NCI-H748 treated with DMSO at 0.1 percent for 48 hours (cell line): ENCODE measurements at regions not wholly inside any gene's neighbourhood (a gene's known extent, or its start where the extent isn't known, plus 50 kb on each side); places are given as distances from the start of the nearest gene placed in this dataset.
"Not testable (repeated sequence)": the region's sequence is repeated elsewhere in the genome, so short reads cannot be mapped to it uniquely, and the experiment has no call there.

ENCODE experiments used
- DNase-seq: peaks from one replicate; lab custom pipeline; 2025; lab: John Stamatoyannopoulos, UW

DNA sequence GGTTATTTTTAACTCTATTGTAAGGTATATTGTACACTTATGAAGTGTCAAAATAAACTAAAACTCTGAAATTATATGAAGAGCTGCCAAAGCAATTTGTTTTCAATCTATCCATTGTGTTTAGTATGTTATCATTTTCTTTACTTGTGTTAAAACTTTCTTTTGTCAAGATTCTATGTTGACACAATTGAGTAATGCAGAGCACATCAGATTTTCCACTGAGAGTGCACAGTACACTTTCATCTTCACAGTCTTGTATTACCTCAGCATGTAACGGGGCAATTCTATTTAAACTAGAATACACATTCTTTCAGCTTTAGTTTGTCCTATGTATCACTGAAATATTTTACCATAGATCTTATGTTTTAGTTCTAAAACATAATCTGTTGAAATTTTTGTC is 304.4 kb upstream of the ZC3H15 start:
- no peak for DNase-seq

DNA sequence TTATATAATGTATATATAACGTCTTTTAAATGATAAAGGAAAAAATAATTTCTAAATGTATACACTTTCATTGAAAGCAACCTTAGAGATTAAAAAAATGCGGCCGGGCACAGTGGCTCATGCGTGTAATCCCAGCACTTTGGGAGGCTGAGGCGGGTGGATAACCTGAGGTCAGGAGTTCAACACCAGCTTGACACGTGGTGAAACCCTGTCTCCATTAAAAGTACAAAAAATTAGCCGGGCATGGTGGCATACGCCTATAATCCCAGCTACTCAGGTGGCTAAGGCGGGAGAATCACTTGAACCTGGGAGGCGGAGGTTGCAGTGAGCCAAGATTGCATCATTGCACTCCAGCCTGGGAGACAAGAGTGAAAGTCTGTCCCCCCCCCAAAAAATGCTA is 303.7 kb upstream of the ZC3H15 start:
- not testable (repeated sequence) for DNase-seq

DNA sequence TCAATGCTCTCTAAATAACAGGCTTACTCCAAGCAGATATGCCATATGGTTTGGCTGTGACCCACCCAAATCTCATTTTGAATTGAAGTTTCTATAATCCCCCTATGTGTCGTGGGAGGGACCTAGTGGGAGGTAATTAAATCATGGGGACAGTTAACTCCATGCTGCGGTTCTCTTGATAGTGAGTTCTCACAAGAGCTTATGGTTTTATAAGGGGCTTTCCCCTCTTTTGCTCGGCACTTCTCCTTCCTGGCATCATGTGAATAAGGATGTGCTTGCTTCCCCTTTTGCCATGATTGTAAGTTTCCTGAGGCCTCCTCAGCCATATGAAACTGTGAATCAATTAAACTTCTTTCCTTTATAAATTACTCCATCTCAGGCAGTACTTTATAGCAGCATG is 302.7 kb upstream of the ZC3H15 start:
- no peak for DNase-seq

DNA sequence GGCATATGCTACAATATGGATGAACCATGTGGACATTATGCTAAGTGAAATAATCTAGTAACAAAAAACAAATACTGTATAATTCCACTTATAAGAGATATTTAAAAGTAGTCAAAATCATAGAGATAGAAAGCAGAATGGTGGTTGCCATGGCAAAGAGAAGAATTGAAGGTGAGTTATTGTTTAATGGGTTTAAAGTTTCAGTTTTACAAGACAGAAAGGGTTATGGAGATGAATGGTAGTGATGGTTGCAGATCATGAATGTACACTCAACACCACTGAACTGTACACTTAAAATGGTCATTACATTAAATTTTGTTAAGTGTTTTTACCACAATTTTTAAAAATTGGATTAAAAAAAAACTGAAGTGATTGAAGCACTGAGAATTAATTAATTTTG is 298.2 kb upstream of the ZC3H15 start:
- no peak for DNase-seq

DNA sequence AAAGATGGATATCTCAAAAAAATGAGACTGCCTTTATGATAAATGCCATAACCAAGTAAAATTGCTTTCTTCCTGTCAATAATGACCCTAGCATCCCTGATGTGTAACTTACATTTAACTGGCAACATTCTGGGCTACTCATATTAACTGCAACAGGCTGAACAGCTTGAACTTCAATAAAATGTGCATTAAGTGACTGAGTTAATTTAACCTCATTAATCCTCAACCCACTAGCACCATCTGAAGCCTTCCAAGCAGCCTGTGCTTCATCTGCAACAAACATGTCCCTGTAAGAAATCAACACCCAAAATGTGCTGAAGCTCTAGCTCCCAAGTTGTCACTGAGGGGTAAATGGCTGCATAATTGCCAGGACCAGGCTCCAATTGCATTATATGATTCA is 296.2 kb upstream of the ZC3H15 start:
- DNase-seq: no peak

DNA sequence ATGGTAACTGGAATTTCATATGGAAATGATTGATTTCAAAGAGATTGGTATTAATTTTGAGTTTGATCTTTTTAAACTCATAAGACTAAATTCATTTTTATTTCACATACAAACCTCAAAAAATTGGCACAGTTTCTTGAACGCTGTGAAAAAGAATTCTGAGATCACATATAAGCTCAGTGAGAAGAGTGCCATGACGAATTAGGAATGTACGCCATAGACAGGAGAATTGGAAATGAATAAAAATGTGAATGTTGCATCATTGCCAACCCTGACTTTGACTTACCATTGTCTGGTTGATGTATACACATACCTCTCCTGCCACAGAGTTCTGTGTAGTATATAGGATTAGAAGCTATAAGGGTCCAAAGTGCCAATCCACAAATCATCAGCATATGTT is 290.4 kb upstream of the ZC3H15 start:
- no peak for DNase-seq

DNA sequence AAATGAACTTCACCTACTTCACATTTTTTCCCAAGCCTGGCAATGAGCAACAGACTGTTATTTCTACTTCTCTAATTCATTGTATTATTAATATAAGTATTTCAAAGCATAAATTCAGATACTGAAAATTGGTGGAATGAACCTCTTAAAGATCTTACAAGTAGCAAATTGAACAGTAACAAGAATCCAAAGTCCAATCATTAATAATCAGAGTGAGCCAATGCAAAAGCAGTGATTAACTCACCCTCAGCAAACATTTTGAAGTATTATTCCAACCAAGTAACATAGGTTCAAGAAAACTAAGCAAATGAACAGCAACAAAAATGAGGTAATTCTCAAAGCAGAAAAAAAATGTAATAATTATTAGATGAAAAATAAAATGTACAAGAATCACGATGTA is 288.1 kb upstream of the ZC3H15 start:
- DNase-seq: no peak

DNA sequence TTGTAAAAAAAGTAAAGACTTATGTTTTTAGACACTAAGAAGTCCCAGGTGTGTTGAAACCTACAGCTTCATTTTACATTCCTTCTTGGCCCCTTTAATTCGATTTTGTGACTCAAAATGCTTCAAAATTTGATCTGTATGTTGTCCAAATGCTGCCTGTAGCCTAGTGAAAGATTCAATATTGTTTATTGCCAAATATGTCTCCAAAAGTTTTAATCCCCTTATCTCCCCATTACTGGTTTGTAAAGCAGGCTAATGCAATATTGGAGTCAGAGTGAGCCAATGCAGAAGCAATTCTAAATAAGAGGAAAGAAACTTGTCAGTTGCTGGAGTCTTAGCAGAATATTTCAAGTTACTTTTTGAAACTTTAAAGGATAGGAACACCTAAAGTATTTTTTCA is 287.0 kb upstream of the ZC3H15 start:
- no peak for DNase-seq

DNA sequence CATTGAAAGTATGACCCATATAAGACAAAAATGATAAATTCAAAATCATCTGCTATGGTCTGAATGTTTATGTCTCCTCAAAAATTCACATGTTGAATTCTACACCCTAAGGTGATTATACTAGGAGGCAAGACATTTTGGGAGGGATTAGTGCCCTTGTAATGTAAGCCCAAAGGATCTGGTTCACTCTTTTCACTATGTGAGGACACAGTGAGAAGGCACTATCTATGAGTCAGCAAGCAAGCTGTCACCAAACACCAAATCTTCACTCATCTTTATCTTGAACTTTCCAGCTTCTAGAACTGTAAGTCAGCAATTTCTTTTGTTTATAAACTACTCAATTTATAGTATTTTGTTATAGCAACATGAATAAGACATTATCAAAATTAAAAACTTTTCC is 284.7 kb upstream of the ZC3H15 start:
- DNase-seq: no peak

DNA sequence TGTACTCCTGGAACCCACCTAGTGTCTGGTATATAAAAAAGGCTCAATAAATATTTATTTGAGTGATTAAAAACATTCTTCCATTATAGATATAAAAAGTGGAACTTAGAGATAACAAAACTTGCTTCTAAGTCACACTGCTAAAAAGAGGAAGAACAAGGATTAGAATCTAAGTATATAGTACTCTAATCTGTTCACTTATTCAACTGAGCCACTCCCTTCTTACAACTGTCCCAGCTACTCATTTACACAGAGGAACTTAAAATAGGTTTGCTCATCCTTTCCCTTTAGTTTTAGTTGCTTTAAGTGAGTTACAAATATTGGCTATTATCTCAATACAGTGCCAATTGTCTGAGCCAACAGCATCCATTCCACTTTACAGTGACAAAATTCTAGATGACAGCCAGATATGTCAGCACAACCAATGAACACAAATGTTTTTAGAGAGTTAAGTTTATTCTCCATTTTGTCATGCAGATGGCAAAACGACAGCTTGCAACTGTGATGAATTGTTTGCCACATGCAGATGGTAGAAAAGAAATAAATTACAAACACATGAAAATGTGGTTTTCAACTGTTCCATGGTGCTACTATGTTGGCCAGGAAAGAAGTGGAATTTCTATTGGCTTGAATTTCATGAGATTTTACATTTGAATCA is 280.7 kb upstream of the ZC3H15 start:
- no peak for DNase-seq

DNA sequence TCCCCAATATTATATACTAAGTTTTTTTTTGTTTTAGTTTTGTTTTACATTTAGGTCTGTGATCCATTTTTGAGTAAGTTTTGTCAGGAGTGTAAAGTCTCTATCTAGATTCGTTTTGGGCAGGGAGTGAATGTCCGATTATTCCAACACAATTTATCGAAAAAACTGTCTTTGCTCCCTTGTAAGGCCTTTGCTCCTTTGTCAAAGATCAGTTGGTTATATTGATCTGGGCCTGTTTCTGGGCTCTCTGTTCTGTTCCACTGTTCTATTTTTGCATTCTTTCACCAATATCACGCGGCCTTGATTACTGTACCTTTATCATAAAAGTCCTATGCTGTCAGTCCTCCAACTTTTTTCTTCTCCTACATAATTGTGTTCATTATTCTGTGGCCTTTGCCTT is 276.5 kb upstream of the ZC3H15 start:
- no peak for DNase-seq

DNA sequence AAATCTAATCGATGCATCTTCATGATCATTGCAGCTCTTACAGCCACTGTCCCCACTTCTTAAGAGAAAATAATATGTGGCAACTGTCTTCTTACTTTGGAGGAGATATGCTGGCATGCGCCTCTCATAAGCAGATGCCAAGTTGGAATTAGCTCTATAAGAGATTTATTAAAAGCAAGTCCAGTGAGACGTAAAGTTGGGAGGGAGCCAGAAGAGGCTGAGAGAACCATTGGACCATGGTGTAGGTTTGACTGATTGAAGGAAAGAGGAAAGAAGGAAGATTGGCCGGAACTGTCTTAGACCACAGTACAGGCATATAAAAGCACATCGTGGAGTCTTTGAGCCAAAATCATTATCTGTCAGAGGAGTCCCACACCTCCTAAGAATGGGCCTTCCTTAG is 265.7 kb upstream of the ZC3H15 start:
- no peak for DNase-seq

DNA sequence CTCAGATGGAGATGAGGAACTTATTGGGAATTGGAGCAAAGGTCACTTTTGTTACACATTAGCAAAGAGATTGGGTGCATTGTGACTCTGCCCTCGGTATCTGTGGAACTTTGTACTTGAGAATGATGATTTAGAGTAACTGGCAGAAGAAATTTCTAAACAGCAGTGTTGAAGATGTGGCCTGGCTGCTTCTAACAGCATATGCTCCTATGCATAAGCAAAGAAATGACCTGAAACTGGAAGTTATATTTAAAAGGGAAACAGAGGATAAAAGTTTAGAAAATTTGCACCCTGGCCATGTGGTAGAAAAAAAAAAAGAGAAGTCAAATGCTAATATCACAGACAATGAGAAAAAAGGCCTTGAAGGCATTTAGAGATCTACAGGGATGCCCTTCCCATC is 256.8 kb upstream of the ZC3H15 start:
- no peak for DNase-seq

DNA sequence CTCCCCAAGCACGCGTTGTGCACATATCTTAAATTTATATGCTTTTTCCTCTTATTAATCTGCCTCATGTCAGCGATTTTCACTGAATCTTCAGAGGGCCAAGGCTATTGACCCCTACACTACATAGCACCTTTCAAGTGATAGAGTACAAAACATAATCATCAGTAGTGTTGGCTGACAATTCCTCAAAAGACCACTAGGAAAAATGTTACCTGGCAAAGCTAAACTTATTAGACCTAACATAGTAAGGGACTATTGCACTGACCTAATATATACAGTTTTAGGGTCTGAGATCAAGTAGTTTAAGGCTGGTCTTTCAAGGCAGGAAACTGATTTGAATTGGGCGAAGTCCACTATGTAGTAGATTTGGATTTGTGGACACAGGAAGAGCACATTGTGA is 244.2 kb upstream of the ZC3H15 start:
- DNase-seq: no peak

DNA sequence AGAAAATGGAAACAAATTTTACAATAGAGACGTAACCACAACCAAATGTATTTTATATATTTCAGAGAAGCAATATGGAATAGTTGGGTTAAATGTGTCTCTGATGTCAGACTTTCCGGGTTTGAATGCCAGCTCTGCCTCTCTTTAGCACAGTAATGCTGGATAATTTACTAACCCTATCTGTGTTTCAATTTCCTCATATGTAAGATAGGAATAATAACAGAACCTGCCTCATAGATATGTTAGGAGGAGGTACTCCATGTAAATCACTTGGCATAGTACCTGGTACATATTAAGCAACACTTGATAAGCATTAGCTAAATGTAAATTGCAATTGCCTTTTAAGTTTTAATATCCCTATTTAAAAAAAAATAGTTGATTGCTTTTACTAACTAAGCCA is 231.3 kb upstream of the ZC3H15 start:
- DNase-seq: no peak

DNA sequence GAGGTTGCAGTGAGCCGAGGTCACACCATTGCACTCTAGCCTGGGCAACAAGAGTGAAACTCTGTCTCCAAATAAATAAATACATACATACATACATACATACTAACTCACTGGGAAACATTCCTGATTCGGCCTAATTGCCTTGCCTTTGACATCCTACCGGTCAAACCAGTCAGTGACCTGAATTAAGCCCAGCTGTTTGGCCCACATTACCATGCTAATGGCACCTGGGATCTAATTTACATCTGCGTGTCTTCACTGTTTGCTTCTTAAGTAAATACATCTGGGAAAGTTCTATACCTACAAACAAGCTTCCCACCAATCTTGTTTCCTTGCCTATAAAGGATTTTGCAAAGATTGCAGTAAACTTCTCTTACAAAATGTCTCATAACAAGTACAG is 230.2 kb upstream of the ZC3H15 start:
- peak; percentile 62 for DNase-seq

DNA sequence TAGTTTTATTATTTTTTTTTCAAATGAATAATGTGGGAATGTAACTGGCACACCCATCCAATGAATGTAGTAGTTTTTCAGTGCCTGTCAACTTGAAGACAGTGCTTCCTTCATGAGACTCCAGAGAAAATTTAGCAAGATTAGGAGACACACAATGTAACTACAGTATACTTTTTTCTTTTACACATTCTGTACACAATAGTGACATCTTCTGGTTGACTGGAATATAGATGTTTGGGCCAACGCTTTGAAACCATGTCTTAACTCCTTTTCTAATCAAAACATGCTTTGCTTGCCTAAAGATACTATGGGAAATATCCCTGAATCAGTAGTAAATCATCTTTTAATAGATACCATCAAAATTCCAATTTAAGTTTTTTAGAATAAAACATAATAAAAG is 229.5 kb upstream of the ZC3H15 start:
- DNase-seq: peak; percentile 93

DNA sequence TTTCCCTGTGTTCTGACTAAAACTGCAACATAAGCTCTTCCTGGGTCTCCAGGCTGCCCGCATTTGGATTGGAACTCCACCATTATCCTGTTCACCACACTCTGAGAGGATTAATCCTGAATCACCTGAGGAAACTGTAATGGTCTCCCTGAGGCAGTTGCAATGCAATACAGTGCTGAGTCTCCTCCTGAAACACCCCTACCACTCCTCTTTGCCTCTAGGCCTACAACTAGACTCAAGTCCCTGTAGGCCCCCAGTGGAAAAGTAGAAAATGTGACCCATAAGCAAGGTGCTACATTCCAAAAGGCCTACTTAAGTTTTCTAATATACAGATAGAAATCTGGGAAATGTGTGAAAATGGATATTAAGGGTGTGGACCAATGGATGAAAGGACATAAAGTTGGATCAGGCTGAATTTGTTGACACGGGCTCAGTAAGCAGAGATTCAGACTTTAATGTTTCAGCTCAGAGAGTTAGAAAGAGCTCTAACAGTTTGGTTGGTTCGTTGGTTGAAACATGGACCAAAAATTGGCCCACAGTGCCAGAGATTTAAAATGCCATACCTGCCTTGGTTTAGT is 222.3 kb upstream of the ZC3H15 start:
- DNase-seq: no peak

DNA sequence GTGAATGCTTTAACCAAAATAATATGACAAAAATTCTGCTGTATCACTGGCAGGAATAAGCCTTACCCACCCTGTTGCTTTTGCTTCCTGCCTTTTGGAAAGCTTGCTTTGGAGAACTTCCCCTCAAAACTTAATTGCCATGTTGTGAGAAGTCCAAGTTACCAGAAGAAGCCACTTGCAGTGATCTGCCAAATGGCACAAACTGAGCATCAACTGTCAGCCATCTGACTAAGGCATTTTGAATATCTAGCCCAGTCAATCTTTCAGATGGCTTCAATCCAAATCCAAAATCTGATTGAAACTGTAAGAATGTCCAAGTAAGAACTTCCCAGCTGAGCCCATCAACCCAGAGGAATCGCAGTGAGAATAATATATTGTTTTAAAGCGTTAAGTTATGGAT is 216.5 kb upstream of the ZC3H15 start:
- no peak for DNase-seq

DNA sequence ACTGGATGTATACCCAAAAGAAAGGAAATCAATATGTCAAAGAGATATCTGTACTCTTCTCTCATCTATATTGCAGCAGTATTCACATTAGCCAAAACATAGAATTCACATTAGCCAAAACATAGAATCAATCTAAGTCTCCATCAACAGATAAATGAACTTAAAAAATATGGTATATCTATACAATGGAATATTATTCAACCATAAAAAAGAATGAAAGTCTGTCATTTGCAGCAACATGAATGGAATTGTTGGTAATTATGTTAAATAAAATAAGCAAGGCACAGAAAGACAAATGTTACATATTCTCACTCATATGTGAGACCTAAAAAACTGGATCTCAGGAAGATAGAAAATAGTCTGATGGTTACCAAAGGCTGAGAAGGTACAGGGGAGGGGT is 212.1 kb upstream of the ZC3H15 start:
- DNase-seq: no peak

DNA sequence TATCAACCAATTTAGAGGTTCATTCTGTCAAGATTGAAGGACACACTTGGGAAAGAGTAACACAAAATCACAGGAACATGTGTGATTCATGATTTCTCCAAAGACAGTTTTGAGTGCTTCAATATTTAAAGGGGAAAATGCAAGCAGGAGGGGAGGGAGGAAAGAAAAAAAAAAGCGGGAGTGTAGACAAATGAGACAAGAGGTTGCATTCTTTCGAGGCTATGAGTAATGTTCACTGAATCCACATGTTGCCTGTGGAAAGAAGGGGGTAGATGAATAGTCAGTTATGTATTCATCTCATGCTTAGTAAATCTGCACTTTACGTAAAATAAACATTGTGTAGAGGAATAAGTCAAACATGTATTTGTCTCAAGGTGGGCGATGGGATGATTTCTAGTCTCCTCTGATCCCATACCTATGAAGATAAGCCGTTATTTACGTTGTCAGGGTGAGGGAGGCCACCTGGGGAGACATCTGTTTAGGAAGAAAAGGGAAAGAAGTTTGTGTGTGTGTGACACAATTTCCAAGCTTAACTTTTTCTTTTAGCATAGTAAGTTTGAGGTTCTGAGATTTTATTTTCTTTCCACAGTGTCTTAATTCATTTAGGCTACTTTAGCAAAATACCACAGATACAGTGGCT is 211.0 kb upstream of the ZC3H15 start:
- DNase-seq: no peak

DNA sequence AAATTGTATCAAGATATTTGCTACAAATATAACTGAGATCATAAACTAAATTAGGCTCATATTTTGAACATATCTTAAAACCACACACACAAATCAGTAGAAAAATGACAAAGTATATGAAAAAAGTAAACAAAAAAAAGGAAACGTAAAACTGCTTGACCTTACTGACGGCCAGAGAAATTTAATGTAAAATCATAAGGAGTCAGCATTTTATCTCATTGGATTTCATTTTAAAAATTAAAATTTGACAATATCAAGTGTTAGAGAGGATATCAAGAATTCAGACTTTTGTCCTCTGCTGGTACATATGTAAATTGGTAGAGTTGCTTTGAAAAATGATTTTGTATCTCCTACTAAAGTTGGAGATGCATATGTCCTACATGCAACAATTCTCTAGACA is 209.2 kb upstream of the ZC3H15 start:
- no peak for DNase-seq

DNA sequence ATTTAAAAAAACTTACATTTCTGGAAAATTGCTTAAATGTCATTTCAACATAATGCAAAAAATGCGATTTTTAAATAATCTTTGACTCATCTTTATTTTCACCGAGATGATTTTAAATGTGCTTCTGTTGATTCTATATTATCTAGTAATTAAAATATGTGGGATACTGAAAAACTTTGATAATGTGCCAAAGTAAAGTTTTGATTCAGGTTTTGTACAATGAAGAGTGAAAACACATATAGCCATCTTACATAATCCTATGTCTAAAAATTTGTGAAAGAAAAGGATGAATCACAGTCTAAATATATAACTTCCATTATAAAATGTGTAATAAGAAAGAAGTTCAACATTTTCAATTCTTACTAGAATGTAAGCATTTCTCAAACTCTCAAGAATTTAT is 204.3 kb upstream of the ZC3H15 start:
- no peak for DNase-seq
